PC-9 (cell line): ENCODE measurements at regions not wholly inside any gene's neighbourhood (a gene's known extent, or its start where the extent isn't known, plus 50 kb on each side); places are given as distances from the start of the nearest gene placed in this dataset.

Experiments used
- CTCF ChIP-seq: fragments of 200-600 bp; sonication (generic); conservative IDR thresholded peaks from 2 replicates; pipeline ENCODE4 v1.6.1; 2017; ENCODE audit warnings: mixed run types, antibody characterized with exemption, mild to moderate bottlenecking, moderate library complexity
- EZH2 ChIP-seq: fragments of 200-600 bp; sonication (generic); IDR thresholded peaks from 2 replicates; pipeline ENCODE4 v1.8.0; 2017; ENCODE audit warnings: antibody characterized with exemption, low read depth

- TF ChIP-seq CTCF (no peak), EZH2 (no peak)
Measured at GRCh38 chrX:97704881-97705280, 821.2 kb downstream of the RPA4 start.
